Peyer's patch (tissue), 4 donors: ENCODE measurements at regions not wholly inside any gene's neighbourhood (a gene's known extent, or its start where the extent isn't known, plus 50 kb on each side); places are given as distances from the start of the nearest gene placed in this dataset.

Experiments
- CTCF ChIP-seq, 6 experiments: fragments of 450-650 bp in 4 of 6; fragments of 200-600 bp in 2 of 6; sonication (generic) in 1 of 6; IDR thresholded peaks; one replicate each; pipeline ENCODE4 v1.5.1; 2017 to 2019; ENCODE audit warnings: antibody characterized with exemption in 6 of 6, mild to moderate bottlenecking in 3 of 6, moderate library complexity in 1 of 6
- POLR2A ChIP-seq, 2 donors: fragments of 450-650 bp; IDR thresholded peaks; one replicate each; pipeline ENCODE4 v1.5.1; 2017; ENCODE audit warnings: antibody characterized with exemption in 2 of 2, mild to moderate bottlenecking in 2 of 2, moderate library complexity in 2 of 2

- TF ChIP-seq CTCF (IDR thresholded peaks at IDR 0.05) (no peak), POLR2A (IDR thresholded peaks at IDR 0.05) (no peak)
These were observed 169.4 kb upstream of the SERPINE2 start for GRCh38 chr2:224208443-224208842.
